Activated CD8-positive, alpha-beta memory T cell treated with anti-CD3 and anti-CD28 coated beads for 48 hours (primary cell): ENCODE measurements at regions not wholly inside any gene's neighbourhood (a gene's known extent, or its start where the extent isn't known, plus 50 kb on each side); places are given as distances from the start of the nearest gene placed in this dataset.
"Not testable (repeated sequence)": the region's sequence is repeated elsewhere in the genome, so short reads cannot be mapped to it uniquely, and the experiment has no call there.

Source experiments
- DNase-seq, 3 experiments: peaks; one replicate each; pipeline ENCODE4 v3.0.0-alpha.2; 2020; ENCODE audit warnings: low read depth in 2 of 3, low spot score in 2 of 3

DNA sequence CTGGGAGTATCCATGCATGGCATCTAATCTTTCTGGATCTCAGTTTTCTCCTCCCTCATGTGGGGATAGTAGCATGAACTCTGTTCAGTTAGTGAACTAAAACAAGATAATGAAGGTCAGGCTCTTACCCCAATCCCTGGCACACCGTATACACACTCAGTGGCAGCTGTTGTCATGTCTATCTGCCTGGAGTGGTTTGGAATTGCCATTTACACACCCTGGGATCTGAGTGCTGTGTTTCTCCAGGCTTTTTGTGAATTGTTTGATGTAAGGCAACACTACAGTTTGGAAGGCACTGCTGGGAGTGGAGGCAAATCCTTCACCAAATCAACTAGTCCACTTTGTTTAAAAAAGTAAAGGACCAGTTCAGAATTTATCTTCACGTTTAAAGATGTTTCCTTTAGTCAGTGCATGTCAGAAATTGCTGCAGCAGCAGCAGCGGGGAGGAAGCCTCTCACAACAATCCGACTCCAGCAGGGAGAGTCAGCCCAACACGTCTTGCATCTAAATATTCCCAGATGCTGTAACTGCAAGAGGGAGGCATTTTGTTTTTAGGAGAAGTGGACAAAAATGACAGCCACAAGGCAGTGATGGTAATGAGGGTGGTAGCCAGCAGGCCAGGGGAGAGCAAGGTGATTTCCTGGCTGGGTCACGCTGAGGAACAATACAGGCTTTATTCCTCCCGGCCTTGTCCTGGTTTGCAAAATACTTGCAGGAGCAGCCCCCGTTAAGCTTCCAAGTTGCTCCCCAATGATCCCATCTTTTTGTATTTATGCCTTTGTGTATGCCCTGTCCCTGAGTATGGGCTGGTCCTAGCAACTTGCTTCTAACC lies 128.5 kb upstream of the LRIG1 start:
- no peak for DNase-seq

DNA sequence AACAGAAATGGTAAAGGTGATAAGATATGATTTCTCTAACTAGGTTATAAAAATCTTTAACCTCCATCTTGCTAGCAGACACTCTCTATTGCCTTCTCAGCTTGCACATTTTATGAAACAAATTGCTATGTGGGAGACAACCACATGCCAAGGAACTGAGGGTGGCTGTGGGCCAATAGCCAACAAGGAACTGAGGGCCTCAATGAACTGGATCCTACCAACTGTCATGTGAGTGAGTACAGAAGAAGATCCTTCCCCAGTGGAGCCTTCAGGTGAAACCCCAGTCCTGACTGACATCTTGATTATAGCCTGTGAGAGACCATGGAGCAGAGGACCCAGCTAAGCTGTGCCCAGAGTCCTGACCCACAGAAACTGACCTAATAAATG lies 129.2 kb upstream of the LRIG1 start:
- no peak for DNase-seq

DNA sequence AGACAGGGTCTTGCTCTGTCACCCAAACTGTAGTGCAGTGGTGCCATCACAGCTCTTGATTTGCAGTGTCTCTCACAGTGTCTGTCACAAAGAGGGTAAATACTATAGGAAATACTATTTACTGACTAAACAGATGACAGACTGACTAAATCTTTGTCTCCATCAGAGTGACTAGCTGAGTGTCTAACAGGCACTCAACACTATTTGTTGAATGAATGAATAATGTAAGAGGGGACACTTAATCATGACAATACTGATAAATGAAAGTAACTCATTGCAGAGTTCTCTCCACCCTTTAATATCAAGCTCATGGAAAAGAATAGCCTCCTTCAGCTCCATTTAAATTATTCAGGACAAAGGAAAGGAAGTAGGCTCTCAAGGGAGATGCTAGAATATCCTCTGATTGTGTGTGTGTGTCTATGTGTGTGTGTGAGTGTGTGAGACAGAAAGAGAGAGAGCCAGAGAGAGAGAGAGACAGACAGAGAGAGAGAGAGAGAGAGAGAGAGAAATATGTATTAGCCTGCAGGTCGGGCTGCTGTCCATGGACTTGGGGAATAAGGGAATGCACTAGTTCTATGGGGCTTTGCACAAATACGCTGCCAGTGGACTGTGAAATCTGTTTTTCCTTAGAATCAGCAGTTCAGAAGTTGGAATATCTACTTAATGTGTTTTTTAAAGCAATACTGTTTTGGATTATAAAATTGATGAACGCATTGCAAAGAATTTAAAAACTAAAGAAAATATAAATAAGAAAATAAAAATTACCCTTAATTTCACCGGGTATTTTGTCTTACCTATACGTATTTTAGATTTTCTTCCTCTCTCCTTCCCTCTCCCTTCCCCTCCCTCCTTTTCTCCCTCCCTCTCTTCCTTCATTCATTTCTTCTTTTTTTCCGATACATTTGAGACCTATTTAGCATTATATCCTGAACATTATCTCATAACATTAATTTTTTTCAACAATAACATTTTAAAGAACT lies 132.9 kb upstream of the LRIG1 start:
- no peak for DNase-seq

DNA sequence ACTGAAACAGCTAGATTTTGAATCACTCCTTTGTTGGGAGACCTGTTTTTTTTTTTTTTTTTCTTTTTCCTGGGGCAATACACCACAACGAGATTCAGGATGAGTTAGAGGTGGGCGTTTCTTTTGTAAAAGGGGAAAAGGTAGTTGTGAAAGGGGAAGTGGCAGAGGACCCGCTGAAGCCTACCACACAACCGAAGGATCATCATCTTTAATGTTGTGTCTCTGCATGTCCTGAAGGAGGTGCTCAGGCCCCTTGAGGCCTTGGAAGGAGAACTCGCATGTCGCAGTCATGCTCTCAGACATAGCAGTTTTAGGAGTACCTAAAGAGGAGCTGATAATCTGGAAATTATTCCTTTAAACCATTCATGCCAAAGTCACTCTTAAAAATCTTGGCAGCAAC lies 137.9 kb upstream of the LRIG1 start:
- no peak for DNase-seq

DNA sequence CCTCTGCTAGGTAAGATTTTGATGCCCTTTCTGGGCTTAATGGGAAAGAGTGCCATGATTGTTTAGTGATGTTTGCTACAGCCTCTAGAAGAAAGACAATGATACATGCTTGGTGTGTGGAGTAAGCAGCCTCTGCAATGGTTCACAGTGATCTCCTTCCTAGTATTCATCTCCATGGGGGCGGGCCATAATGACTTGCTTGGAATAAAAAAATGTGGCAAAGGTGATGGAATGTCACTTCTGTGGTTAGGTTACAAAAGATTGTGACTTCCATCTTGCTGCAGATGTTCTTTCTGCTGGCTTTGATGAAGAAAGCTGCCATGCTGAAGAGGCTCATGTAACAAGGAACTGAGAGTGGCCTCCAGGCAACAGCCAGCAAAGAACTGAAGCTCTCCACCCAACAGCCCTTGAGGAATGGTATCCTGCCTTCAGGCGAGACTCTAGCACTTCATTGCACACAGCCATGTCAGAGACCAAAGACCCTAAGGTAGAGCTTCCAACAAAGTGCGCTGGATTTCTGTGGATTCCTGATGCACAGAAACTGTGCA lies 139.1 kb upstream of the LRIG1 start:
- DNase-seq, result no peak

DNA sequence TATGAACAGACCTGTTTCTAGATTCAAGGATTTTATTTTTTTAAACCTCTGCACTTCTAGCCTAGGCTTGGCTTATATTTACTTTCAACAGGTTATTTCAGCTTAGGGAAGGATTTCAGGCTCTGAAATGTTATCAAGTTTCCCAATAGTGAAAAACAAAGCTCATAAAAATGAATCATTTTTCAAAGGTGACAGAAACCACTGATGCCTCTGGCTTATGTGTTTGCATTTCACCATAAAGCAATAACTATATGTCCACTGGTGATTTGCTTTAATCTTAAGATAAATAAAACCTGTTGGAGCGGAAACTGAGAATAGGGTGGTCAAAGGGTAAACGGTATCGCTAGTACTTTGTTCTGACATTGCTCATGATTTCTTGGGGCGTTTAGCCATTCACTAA lies 141.2 kb upstream of the LRIG1 start:
- DNase-seq, result no peak

DNA sequence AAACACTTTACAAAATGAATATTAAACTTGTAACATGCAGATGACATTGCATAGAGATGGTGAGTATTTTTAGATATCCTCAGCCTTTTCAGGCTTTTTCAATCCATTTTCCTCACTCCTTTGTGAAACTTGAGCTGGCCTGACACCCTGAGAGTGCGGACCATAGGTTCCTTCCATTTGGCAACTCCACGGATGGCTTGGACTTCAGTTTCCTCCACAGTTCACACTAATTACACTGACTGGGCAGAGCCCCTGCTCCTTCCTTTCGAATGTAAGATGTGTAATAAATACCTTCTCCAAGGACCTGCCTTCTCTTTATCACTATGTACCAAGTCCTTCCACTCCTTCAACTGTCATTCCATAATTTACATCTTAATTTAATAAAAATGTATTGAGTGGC lies 141.7 kb upstream of the LRIG1 start:
- no peak for DNase-seq

DNA sequence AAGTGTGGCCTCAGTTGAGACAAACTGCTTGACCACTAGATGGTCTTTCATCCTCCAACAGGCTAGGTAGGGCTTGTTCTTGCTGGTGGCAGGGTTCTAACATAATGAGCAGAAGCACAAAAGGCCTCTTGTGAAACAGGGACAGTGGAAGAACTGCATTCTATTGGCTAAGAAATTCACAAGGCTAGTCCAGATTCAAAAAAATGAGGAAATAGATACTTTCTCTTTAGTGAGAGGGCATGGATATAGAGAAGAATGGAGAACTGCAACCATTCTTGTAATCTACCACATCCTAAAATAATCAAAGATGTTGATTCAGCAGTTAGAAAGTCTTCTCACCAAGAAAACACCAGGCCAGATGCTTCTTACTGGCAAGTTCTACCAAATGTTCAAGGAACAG lies 143.7 kb upstream of the LRIG1 start:
- DNase-seq, result no peak

DNA sequence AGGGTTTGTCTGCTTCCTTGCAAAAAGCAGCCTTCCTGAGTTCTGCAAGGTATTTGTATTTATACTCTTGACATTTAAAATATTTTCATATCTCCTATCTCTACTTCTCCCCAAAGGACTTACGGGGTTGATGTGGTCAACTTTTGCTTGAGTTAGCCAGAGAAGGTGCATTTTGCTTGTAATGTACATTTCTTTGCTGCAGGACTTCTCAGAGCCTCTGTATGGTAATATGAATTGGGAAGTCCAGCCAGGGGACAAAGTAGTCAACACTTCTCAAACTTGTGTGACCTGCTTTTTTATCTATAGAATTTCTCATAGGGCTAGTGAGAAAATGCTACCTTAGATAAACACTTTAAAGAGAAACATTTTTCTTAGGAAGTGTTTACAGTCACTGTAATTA lies 148.2 kb upstream of the LRIG1 start:
- DNase-seq, result no peak

DNA sequence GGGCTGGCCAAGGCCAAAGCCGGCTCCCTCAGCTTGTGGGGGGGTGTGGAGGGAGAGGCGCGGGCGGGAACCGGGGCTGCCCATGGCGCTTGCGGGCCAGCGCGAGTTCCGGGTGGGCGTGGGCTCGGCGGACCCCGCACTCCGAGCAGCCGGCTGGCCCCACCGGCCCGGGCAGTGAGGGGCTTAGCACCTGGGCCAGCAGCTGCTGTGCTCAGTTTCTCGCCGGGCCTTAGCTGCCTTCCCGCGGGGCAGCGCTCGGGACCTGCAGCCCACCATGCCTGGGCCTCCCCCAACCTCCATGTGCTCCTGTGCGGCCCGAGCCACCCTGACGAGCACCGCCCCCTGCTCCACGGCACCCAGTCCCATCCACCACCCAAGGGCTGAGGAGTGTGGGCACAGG lies 150.7 kb upstream of the LRIG1 start:
- DNase-seq, result not testable (repeated sequence)

DNA sequence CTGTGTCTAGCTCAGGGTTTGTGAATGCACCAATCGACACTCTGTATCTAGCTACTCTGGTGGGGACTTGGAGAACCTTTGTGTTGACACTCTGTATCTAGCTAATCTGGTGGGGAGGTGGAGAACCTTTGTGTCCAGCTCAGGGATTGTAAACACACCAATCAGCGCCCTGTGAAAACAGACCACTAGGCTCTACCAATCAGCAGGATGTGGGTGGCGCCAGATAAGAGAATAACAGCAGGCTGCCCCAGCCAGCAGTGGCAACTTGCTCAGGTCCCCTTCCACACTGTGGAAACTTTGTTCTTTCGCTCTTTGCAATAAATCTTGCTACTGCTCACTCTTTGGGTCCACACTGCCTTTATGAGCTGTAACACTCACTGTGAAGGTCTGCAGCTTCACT lies 151.3 kb upstream of the LRIG1 start:
- DNase-seq, result not testable (repeated sequence)

DNA sequence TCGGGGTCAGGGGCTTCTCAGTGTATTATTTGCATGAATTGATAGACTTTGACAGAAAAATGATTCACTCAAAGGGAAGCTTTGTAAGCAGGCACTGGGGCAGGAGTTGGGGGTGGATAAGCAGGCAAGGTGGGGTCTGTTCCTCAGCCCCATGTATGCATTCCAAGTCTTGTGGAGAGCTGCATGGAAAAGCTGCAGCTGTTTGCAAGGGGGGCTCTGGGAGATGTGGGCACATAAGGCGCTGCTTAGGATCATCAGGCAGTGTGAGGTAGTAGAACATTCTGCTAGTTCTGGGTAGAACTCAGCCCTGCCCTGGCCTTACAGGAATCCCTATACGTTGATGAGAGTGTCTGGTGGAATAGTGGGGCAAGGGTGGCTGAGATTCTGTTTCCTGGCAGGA lies 154.2 kb upstream of the LRIG1 start:
- DNase-seq, result no peak

DNA sequence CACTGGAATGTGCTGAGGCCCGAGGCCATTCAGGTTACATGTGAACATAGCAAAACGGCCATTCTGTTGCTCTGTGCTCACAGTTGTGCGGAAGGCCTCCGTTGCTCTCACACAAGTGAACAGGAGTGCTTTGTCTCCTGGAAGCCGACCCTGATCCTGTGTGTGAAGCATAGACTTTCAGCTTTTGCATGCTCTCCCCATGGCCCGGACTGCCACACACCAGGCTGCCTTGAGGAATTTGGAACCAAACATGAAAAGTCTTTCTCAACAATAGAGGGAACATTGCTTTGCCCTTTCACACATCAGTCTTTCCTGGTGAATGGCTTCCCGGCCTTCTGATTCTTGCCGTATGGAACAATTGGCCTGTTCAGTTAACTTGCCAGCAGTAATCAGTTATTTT lies 154.8 kb upstream of the LRIG1 start:
- no peak for DNase-seq

DNA sequence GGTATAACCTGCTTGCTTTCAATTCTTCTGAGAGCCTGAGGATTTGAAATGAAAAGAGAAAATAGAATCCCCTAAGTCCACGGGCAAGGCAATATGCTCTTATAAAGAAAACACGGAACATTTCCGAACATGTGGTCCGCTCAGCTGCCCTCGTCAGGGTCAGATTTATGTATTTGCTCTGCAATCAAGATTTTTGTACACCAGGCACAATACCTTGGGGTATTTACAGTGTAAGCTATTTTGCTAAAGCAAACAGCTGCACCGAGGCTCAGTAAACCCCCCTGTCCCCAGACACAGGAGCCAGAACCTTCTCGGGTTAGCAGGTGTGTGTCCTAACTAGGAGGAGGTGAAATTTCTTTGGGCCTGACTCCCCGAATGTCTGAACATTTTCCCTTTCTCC lies 155.8 kb upstream of the LRIG1 start:
- DNase-seq, result no peak

DNA sequence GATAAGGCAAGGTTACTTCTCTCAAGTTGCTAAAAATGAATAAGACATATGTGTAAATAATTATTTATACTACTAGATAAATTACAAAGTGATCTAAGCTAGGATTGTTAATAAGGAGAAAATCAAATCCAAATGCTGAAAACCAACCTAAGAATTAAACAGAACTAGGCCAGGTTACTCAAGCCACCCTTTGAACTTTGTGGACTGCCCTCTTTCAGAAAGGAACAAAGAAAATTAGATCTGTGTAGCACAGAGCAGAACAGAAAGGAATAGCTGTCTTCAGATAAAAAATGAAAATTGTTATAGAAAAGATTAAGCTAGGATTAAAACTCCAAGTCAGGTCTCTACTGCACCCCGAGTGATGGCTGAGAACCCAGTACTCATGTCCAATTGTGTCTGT lies 158.2 kb upstream of the LRIG1 start:
- DNase-seq, result no peak

DNA sequence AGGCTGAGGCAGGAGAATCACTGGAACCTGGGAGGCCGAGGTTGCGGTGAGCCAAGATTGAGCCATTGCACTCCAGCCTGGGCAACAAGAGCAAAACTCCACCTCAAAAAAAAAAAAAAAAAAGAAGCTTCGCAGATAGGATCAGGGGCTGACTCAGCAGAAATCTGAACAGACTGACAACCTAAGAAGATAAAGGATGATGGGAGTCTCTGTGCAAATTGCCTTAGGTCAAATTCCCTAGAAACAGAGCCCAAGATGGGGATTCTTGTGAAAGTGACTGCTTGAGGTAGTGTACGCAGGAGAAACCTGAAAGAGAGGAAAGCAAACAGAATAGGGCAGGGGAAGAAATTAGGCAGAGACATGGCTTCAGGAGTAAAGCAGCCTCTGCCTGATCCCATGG lies 160.8 kb upstream of the LRIG1 start:
- DNase-seq, result no peak

DNA sequence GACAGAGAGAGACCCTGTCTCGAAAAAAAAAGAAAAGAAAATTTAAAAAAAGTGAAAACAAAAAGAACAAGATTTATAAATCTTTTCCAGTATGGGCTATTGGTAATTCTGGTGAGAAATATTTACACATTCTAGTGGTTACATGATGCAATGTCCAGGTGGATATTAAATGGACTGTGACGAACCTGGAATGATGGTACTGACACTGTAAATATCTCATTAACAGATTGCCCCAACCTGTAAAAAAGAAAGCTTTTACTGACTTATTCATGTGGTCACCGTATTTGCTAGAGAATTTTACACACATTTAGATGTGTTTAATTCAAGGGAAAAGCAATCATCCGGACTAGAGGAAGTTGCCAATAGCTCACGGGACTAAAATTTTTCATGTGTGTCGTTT lies 162.1 kb upstream of the LRIG1 start:
- DNase-seq, result no peak

DNA sequence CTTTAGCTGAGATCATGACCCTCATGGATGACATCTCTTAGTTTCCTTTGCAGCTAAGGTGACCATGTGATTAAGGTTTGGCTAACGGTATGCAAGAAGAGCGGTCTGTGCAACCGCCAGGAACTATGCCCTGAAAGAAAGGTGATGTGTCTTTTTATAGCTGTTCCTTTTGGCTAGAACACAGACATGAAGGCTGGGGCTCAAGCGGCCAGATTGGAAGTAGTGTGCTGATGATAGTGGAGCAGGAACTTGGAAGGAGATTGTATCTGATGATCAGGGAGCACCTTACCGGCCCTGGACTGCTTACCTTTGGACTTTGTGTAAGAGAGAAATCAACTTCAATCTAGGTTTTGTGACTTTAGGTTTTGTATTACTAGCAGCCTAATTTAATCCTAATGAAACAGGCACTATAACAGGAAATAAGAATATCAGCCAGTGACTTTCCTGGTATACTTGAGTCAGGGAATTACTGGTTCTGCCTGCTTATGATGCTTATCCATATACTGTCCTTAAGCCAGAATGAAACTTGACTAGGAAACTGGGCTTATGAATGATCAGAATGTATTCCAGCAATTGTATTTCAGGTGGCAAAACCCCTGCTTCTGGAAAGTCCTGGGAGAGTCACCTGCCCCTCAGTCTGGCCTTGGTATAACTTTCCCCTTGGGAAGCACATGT lies 164.3 kb upstream of the LRIG1 start:
- DNase-seq, result no peak

DNA sequence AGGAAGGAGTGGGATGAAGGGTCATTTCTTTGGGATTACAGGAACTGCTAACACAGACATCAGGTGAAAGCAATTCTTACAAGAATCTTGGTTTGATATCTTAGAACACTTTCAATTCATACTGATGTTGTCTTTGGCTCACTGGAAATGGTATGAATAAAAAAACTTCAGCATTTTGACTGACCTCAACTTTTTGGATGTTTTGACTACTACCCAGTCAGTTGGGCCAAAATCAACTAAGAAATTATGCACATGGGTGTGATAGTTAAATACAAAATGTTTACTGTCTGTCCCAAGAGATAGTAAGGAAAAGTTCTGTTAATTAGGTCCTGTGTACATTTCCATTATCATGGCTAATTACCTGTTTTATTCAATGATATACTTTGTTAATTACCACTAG lies 165.5 kb upstream of the LRIG1 start:
- no peak for DNase-seq

DNA sequence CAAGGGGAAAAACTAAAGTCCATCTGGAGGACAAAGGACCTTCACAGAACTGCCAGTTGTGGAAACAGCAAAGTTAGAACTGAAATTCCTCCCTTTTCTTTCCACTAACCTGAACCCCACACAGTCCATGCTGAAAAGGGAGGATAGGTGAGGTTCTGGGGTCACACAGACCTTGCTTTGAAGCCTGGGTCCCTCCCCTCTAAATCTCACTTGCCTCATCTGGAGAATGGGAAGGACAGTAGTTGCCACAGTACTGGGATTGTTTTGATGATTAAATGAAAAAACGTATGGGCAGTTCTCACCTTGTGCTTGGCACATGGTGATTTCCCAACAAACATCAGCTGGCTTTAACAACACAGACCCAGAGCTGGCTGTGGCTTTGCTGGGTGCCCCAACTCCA lies 166.4 kb upstream of the LRIG1 start:
- DNase-seq, result no peak

DNA sequence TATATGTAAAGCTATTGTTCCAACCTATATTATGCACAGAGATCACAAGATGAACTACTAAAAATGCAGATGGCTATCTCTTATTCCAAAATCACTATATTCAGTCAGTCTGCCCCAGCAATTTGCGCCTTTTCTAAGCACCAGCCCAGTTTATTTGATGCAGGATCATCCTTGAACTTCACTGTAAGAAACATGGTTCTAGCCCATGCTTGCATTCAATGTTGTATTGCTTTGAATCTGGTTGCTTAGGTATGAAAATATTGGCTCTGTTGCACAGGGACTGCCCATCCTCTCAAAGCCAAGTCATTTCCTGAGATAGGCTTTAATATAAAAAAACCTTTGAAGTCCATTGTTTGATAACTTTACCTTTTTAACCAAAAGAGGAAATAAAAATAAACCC lies 170.5 kb upstream of the LRIG1 start:
- no peak for DNase-seq

DNA sequence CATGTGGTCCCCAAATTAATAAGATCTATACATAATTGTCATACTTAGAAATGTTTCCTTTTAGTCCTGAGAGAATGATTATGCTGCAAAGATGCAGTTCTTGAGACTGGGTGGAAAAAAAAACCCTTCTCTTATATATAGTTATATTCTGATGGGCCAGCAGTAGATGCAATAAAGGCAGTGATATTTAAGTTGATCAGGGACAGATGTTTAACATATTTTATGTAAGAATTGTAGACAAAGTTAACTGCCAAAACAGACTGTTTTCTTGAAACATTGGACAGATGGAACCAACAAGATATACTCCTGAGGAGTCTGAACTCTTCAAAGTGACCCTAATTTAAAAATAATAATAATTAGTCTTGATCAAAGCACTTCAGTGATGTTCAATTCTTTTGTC lies 172.0 kb upstream of the LRIG1 start:
- no peak for DNase-seq
